NCI-H2107 (cell line): ENCODE measurements at regions not wholly inside any gene's neighbourhood (a gene's known extent, or its start where the extent isn't known, plus 50 kb on each side); places are given as distances from the start of the nearest gene placed in this dataset.
"Not testable (repeated sequence)": the region's sequence is repeated elsewhere in the genome, so short reads cannot be mapped to it uniquely, and the experiment has no call there.

Experiments
- DNase-seq: peaks from one replicate; lab custom pipeline; 2025; lab: John Stamatoyannopoulos, UW

DNA sequence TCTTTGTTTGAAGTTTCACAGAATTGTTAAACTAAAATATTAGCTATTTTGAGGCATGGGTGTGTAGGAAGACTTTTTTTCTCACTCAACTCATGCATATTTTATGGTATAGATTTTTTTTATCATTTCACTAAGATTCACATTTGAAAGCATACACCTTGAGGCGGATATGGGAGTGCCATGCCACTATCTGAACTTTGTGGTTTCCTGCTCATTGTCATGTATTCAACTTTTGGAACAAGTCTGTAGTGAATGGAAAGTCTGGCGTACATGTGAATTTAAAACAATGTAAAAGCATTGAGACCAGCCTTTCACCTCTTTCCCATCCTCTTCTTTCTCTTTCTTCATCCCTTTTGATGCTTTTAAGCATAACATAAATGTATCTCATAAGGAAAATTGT lies 147.9 kb downstream of the TPBG start:
- no peak for DNase-seq

- not testable (repeated sequence) for DNase-seq
These were observed 154.3 kb downstream of the TPBG start for GRCh38 chr6:82517896-82518295.

DNA sequence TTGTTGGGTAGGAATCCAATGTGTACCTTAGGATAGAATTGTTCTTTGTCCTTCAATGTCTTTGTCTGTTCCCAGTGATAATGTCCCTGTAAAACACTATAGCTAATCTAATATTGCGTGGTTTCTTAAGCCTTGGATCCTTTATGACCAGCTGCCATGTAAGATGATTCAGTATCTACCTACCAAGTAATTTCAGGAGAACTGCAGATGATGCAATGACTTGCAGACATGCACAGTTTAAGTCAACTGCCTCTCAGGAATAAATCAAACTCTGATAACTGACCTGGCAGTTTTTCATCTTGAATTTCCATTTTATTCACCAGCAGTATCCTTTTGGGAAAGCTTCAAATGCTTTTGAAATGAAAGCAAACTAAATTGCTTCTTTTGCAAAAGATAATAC lies 157.8 kb downstream of the TPBG start:
- DNase-seq: no peak

GRCh38 chr6:82521861-82522260 lies 158.2 kb downstream of the TPBG start:
- DNase-seq: no peak

DNA sequence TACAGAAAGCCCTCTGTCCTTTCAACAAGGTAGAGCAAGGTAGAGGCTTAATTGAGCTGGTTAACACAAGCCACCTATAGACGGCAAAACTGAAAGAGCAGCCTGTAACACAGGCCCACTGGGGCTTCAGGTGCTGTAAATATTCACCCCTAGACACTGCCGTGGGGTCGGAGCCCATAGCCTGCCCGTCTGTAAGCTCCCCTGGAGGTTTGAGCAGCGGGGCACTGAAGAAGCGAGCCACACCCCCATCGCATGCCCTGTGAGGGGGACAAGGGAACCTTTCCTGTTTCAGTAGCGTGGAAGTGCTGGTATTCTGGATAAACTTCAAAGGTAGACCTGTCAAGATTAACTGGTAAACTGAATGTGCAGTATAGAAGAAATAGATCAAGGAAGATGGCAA lies 160.4 kb downstream of the TPBG start:
- DNase-seq: no peak

DNA sequence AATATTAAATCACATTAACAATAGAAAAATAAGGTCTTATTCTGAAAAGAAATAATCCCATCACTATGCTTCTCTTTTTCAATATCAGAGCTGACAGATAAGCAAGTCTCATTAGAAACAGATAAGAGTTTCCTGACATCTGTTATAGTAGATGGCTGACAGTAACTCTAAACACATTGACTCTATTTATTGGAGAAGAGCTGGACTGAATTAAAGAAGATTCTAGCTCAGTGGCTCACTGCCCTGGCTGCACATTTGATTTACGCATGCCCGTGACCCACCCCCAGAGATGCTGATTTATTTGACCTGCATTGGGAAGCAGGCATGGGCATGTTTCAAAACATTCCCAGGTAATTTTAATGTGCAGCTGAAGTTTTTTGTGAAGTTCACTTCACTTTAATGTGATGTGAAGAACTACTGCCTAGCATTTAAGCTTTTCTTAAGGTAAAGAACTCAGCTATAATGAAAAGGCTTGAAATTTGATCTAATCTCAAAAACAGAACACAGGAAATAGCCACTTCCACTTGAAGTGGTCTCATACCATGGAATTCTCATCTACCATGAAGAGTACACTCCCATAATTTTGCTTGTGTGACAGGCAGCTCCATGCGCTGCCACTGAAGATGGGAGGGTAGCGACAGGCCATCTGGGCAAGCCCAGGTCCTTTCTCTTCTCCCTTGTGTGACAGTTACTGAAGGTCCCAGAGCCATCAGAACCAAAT lies 162.3 kb downstream of the TPBG start:
- no peak for DNase-seq

GRCh38 chr6:82529960-82530460 lies 166.4 kb downstream of the TPBG start:
- DNase-seq: not testable (repeated sequence)

GRCh38 chr6:82534876-82535275 lies 171.3 kb downstream of the TPBG start:
- no peak for DNase-seq

- not testable (repeated sequence) for DNase-seq
These were observed 185.9 kb downstream of the TPBG start for GRCh38 chr6:82549480-82549879.

DNA sequence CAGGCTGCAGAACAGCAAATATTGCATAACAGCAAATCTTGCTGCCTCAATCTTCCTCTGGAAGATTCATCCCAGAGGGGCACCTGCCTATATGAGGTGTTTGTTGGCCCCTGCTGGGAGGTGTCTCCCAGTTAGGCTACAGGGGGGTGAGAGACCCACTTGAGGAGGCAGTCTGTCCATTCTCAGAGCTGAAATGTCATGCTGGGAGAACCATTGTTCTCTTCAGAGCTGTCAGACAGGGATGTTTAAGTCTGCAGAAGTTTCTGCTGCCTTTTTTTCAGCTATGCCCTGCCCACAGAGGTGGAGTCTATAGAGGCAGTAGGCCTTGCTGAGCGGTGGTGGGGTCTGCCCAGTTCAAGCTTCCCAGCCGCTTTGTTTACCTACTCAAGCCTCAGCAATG lies 187.7 kb downstream of the TPBG start:
- not testable (repeated sequence) for DNase-seq

GRCh38 chr6:82551831-82552230 lies 188.2 kb downstream of the TPBG start:
- no peak for DNase-seq

DNA sequence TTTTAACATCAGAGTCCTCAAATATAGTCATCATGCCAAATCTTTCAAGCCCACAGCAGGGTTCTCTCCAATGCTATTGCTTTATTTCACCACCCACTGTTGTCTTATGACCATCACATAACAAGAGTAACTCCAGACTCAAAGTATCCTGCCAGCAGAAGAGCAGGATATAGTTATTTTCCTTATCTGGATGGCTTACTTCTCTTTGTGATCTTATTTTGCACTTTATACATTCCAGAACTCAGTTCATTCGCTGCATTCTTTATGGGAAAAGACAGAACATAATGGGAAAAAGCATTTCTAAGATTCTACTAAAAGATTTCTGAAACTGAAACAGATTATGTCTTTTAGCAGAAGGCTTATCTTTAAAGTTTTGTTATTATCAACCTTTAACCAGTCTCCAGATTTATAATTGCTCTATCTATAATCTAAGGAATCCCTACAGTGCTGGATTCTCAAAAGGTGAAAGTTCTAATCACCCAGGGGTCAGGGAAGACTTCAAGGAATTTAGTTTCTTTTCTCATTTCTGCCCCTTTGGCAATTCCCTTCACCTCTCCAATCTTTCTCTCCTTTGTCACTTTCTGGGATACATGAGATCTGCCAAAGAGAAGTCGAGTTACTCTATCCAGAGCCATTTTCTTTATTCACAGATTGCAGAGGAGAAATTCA lies 190.4 kb downstream of the TPBG start:
- DNase-seq: no peak

DNA sequence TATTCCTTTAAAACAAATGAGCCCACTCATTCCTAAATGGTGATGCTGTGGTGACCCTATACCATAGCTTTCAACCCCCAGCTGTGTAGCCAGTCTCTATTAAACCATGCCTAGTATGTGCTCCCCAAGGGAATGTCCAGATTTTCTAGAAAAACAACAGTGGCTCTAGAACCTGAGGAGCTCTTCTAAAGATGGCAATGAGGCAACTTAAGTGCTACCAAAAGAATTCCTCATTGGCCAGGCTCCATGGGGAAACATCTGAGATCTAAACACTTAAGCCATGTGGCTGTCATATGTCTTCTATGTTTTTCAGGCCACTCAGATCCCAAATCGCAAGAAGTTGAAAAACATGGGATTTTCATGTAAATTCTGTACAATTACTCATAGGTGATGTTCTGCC lies 191.0 kb downstream of the TPBG start:
- DNase-seq: no peak

DNA sequence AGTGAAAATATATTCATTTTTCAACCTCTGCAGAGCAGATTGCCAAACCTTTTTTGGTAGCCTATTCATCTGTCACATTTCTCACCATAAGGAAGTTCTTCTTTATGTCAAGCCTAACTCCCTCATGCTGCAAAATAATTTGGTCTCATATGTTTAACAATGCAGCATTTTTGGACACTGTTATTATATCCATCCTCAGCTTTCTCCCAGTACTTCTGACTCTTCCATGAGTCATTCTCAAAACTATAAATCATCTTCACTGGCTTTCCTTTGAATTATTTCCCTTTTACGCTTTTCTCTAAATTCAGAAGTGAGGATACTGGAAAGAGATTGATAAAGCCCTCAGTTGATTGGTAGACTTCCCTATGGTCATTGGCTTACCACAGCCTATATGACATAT lies 192.2 kb downstream of the TPBG start:
- DNase-seq: no peak

DNA sequence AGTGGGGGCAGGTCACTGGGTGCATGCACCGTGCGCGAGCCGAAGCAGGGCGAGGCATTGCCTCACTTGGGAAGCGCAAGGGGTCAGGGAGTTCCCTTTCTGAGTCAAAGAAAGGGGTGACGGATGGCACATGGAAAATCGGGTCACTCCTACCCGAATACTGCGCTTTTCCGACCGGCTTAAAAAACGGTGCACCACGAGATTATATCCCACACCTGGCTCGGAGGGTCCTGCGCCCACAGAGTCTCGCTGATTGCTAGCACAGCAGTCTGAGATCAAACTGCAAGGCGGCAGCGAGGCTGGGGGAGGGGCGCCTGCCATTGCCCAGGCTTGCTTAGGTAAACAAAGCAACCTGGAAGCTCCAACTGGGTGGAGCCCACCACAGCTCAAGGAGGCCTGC lies 194.9 kb downstream of the TPBG start:
- not testable (repeated sequence) for DNase-seq

GRCh38 chr6:82567621-82568020 lies 204.0 kb downstream of the TPBG start:
- no peak for DNase-seq

DNA sequence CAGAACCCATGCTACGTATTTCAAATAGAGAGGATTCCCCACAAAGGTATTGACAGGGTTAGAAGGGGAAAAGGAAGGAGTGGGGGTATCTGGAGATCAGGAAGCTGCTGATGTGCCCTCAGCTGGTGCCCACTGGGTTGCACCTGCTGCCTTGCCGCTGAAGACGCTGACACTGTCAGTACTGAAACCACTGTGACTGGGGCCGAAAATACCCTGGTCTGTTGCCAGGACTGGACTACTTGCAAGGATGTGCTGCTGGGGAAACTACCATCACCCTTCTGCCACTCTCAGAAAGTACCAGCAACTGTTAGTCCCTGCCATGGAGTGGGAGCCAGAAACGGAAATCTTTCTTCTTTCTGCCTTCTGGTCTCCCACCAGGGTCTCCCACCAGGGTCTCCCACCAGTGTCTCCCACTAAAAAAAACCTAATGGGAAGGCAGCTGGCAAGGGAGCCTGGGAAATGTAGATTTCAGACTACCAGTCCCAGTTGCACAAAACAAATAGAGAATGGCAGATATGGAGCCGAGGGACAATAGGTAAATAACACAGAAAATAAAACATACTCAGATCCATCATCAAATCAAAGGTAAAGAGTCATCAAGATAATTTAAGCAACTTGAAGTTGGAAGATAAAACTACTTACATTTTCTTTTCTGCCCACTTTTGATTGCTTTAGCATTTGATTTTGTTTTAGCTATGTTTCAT lies 204.8 kb downstream of the TPBG start:
- DNase-seq: no peak

DNA sequence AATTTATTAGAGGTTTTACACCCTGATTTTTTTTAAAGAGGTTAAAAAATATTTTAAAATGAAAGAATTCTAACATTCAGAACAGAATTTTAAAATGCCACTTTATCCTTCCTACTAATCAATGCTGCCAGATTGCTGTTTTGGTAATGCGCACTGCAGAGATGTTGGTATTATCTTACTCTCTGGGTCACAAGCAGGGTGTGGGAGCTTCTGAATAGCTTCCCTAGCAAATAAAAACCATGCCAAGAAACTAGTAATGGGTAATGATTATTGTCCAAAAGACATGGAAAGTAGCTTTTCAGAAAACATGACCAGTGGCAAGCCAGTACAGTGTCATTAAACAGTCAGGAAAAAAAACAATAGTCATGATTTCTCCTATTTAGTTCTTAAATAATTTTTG lies 205.4 kb downstream of the TPBG start:
- DNase-seq: no peak

- no peak for DNase-seq
These were observed 206.5 kb downstream of the TPBG start for GRCh38 chr6:82570083-82570482.

DNA sequence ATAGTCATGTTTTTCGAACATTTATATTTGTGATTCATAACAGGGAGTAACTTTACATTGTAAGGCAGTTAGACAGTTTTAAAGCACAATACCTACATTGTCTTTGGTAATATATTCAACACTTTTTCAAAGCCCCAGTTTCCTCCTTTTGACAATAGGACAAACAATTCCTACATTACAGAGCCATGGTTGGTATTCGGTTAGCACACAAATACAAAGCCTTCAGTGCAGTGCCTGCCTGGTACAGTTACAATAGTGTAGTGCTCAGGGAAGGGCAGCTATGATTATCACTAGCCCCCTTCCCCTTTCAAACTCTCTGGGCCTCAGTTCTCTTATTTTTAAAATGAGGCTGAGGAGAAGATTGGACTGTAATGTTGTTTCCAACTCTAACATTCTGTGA lies 207.8 kb downstream of the TPBG start:
- no peak for DNase-seq

DNA sequence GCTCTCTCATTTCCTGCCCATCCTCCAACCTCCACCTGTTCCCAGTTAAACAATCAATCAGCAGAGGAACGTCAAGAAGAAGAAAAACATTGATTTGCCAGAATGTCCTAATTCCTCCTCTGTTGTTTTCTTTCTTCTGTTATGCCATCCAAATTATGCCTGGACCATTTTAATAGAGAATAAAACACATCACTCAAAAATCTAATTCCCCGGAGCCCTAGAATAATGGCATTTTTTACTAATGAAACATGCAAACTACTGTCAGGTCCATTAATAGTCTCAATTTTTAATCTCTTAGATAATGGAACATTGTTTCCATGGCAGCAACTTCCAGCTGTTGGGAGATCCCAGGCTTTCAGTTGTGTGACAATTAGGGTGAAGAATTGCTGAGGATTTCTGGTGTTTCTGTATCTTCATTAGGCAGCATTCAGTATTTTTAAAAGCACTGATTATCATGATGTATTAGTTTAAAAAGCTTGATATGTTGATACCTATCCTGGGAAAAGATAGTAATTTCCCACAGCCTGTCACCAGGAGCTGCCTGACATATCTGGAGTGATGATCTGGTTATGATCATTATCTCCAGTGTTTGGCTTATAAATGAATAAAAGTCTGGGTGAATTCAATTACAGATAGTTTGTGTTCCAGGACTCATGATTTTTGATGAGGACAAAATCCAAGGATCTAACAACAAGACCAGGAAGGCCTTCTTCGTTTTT lies 209.8 kb downstream of the TPBG start:
- no peak for DNase-seq

DNA sequence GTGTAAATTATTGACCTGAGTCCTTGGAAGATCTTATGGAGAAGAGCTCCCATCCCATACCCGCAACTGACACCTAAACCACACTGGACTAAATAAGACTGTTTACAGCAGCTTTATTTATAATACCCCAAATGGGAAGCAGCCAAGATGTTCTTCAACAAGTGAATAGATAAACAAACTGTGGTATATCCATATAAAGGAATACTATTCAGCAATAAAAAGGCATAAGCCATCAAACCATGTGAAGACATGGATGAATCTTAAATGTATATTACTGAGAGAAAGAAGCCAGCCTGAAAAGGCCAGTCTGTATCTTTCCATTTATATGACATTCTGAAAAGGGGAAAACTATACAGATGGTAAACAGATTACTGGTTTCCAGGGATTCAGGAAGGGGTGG lies 212.7 kb downstream of the TPBG start:
- no peak for DNase-seq
